Endothelial cell of umbilical vein (primary cell): ENCODE measurements at regions not wholly inside any gene's neighbourhood (a gene's known extent, or its start where the extent isn't known, plus 50 kb on each side); places are given as distances from the start of the nearest gene placed in this dataset.

Experiments used
- EZH2 ChIP-seq: IDR thresholded peaks from 2 replicates; pipeline ENCODE4 v1.6.1; 2012; ENCODE audit warnings: borderline replicate concordance, low read depth, mild to moderate bottlenecking, moderate library complexity, low read length, inconsistent platforms; ENCODE audit not compliant: severe bottlenecking
- GATA2 ChIP-seq: IDR thresholded peaks from 2 replicates; pipeline ENCODE4 v1.7.0; 2011; ENCODE audit warnings: low read depth, mild to moderate bottlenecking, moderate library complexity, mixed read lengths, low read length; ENCODE audit not compliant: insufficient read length, insufficient read depth
- MAX ChIP-seq: IDR thresholded peaks from 2 replicates; pipeline ENCODE4 v1.6.1; 2011; ENCODE audit not compliant: insufficient read depth, insufficient read length
- POLR2A ChIP-seq: IDR thresholded peaks from 2 replicates; pipeline ENCODE4 v1.6.1; 2012; ENCODE audit warnings: low read depth, mild to moderate bottlenecking, control low read depth, low read length
- POLR2AphosphoS5 ChIP-seq: IDR thresholded peaks from 2 replicates; pipeline ENCODE4 v1.6.1; 2012; ENCODE audit warnings: low read depth, mild to moderate bottlenecking, control low read depth, low read length, moderate library complexity; ENCODE audit not compliant: insufficient read depth
- TF ChIP-seq, protein P1 (sequence below), 2 donors: IDR thresholded peaks; 1 replicate in 1 of 2; 2 replicates in 1 of 2; pipeline ENCODE4 v1.5.1; 2011; ENCODE audit warnings: low read length in 2 of 2, mild to moderate bottlenecking in 2 of 2, moderate library complexity in 2 of 2, control low read depth in 1 of 2, inconsistent platforms in 1 of 2, low read depth in 1 of 2; ENCODE audit not compliant: insufficient read depth in 1 of 2; ENCODE audit errors: extremely low read depth in 1 of 2

DNA sequence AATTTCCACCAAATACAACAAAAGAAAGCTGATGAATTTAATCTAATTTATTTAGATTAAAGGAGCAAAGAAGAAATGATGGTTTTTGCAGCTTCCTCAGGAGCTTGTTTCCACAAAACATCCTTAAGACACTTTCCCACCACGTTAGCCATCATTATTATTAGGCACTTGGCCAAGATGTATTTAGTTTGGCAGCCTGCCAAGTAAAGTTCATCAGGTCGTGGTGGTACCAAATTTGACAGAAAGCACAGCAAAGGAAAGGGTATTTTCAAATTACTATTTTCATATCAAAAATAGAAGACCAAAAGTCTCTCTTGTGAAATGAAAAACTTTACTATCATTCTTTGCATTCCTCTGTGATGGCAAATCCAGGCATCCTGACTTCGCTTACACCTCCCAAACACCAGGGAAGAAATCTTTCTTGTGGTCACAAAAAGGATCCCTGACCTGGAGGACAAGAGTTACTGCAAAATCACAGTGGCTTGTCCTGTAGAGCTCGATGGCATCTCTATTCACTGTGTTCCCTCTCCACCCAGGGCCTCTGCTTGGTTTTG lies 123.1 kb upstream of the INHBA start:
- TF ChIP-seq POLR2A (no peak), MAX (no peak), POLR2AphosphoS5 (no peak), EZH2 (no peak), GATA2 (no peak)
- TF ChIP-seq, protein P1, sequence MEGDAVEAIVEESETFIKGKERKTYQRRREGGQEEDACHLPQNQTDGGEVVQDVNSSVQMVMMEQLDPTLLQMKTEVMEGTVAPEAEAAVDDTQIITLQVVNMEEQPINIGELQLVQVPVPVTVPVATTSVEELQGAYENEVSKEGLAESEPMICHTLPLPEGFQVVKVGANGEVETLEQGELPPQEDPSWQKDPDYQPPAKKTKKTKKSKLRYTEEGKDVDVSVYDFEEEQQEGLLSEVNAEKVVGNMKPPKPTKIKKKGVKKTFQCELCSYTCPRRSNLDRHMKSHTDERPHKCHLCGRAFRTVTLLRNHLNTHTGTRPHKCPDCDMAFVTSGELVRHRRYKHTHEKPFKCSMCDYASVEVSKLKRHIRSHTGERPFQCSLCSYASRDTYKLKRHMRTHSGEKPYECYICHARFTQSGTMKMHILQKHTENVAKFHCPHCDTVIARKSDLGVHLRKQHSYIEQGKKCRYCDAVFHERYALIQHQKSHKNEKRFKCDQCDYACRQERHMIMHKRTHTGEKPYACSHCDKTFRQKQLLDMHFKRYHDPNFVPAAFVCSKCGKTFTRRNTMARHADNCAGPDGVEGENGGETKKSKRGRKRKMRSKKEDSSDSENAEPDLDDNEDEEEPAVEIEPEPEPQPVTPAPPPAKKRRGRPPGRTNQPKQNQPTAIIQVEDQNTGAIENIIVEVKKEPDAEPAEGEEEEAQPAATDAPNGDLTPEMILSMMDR (IDR thresholded peaks at IDR 0.05; ENCODE audit: extremely low read depth in 1 of 2, insufficient read depth in 1 of 2, low read depth in 1 of 2, low read length in 2 of 2): no peak
